ENCODE measurements at regions not wholly inside any gene's neighbourhood (a gene's known extent, or its start where the extent isn't known, plus 50 kb on each side); places are given as distances from the start of the nearest gene placed in this dataset.
"Not testable (repeated sequence)": the region's sequence is repeated elsewhere in the genome, so short reads cannot be mapped to it uniquely, and the experiment has no call there.

GRCh38 chr4:131408102-131408501 lies 1741.0 kb upstream of the PCDH10 start:
- DNase-seq: no peak

GRCh38 chr4:131411393-131411792 lies 1737.7 kb upstream of the PCDH10 start:
- DNase-seq: no peak

GRCh38 chr4:131419147-131419546 lies 1729.9 kb upstream of the PCDH10 start:
- no peak for DNase-seq

- no peak for DNase-seq
Observed at GRCh38 chr4:131426023-131426758, 1722.9 kb upstream of the PCDH10 start.

GRCh38 chr4:131427000-131427399 lies 1722.1 kb upstream of the PCDH10 start:
- no peak for DNase-seq

GRCh38 chr4:131430302-131430701 lies 1718.8 kb upstream of the PCDH10 start:
- no peak for DNase-seq

GRCh38 chr4:131441004-131441688 lies 1707.9 kb upstream of the PCDH10 start:
- no peak for DNase-seq

- no peak for DNase-seq
Observed at GRCh38 chr4:131447883-131448282, 1701.2 kb upstream of the PCDH10 start.

GRCh38 chr4:131450572-131451209 lies 1698.4 kb upstream of the PCDH10 start:
- DNase-seq: no peak

GRCh38 chr4:131459430-131460101 lies 1689.5 kb upstream of the PCDH10 start:
- DNase-seq: no peak

- DNase-seq: no peak
Observed at GRCh38 chr4:131470360-131470759, 1678.7 kb upstream of the PCDH10 start.

GRCh38 chr4:131488772-131489171 lies 1660.3 kb upstream of the PCDH10 start:
- DNase-seq: no peak

GRCh38 chr4:131496211-131496610 lies 1652.9 kb upstream of the PCDH10 start:
- not testable (repeated sequence) for DNase-seq

- DNase-seq: no peak
Observed at GRCh38 chr4:131499141-131499873, 1649.8 kb upstream of the PCDH10 start.

- DNase-seq: no peak
Observed at GRCh38 chr4:131509521-131509920, 1639.6 kb upstream of the PCDH10 start.

GRCh38 chr4:131526686-131527085 lies 1622.4 kb upstream of the PCDH10 start:
- DNase-seq: no peak

- no peak for DNase-seq
Observed at GRCh38 chr4:131531087-131531486, 1618.0 kb upstream of the PCDH10 start.

GRCh38 chr4:131534944-131535645 lies 1614.0 kb upstream of the PCDH10 start:
- DNase-seq: no peak

GRCh38 chr4:131540256-131540655 lies 1608.8 kb upstream of the PCDH10 start:
- DNase-seq: no peak

GRCh38 chr4:131547506-131547981 lies 1601.5 kb upstream of the PCDH10 start:
- DNase-seq: no peak

GRCh38 chr4:131551306-131551705 lies 1597.8 kb upstream of the PCDH10 start:
- no peak for DNase-seq

GRCh38 chr4:131566026-131566425 lies 1583.1 kb upstream of the PCDH10 start:
- no peak for DNase-seq
